Kidney (tissue), 13 donors: ENCODE measurements at regions not wholly inside any gene's neighbourhood (a gene's known extent, or its start where the extent isn't known, plus 50 kb on each side); places are given as distances from the start of the nearest gene placed in this dataset.
"Not testable (repeated sequence)": the region's sequence is repeated elsewhere in the genome, so short reads cannot be mapped to it uniquely, and the experiment has no call there.

Source experiments
- DNase-seq, 5 donors: peaks; one replicate each; pipeline ENCODE4 v3.0.0-alpha.2; 2013 to 2020
- FAIRE-seq: peaks from 2 replicates; lab custom pipeline; 2012; peaks lifted over from hg19 to GRCh38; lab: Jason Lieb, UNC
- H3K27ac ChIP-seq, 2 donors: one replicate each; pipeline ENCODE4 v1.7.0; 2013; ENCODE audit warnings: low read depth in 2 of 2, low read length in 2 of 2, inconsistent platforms in 1 of 2
- H3K27me3 ChIP-seq: one replicate; pipeline ENCODE4 v1.7.1; 2013; ENCODE audit warnings: low read length, inconsistent platforms; ENCODE audit not compliant: control insufficient read depth, insufficient read depth
- H3K36me3 ChIP-seq, 3 donors: one replicate each; pipeline versions ENCODE4 v1.7.0 to v1.7.1; 2013; ENCODE audit warnings: low read length in 3 of 3, control low read depth in 1 of 3, inconsistent platforms in 1 of 3; ENCODE audit not compliant: insufficient read depth in 3 of 3, control insufficient read depth in 2 of 3
- H3K4me1 ChIP-seq, 3 donors: one replicate each; pipeline versions ENCODE4 v1.7.0 to v1.7.1; 2013; ENCODE audit warnings: low read length in 3 of 3, inconsistent platforms in 1 of 3, low read depth in 1 of 3; ENCODE audit not compliant: control insufficient read depth in 2 of 3, insufficient read depth in 2 of 3
- H3K4me3 ChIP-seq, 3 donors: one replicate each; pipeline versions ENCODE4 v1.7.0 to v1.8.1; 2013; ENCODE audit warnings: low read length in 3 of 3, control low read depth in 1 of 3, inconsistent platforms in 1 of 3
- H3K9ac ChIP-seq, 3 donors: one replicate each; pipeline versions ENCODE4 v1.7.0 to v1.7.1; 2013; ENCODE audit warnings: low read length in 3 of 3, control low read depth in 1 of 3, inconsistent platforms in 1 of 3
- H3K9me3 ChIP-seq, 3 donors: one replicate each; pipeline versions ENCODE4 v1.7.0 to v1.7.1; 2013; ENCODE audit warnings: low read length in 3 of 3, control low read depth in 1 of 3, inconsistent platforms in 1 of 3; ENCODE audit not compliant: control insufficient read depth in 2 of 3, insufficient read depth in 1 of 3
- CTCF ChIP-seq: IDR thresholded peaks from 3 replicates; pipeline ENCODE4 v1.5.1; 2012; ENCODE audit warnings: mild to moderate bottlenecking, moderate library complexity, borderline replicate concordance; ENCODE audit not compliant: insufficient read depth; ENCODE audit errors: extremely low read depth
- intact Hi-C: fragments of 100-400 bp; cut with DNase I; formaldehyde crosslinking; loops from one replicate; pipeline ENCODE4 v1.11.1; 2022
- donor health status: control.
- donor health status: control.
- donor health status: control.
- donor health status: control.
- donor health status: control.
- donor health status: DM: yes; HTN: yes; CAD: no.
- donor health status: Normal renal cell carcinoma (clear cell type).

- H3K9me3 ChIP-seq, H3K36me3 ChIP-seq, FAIRE-seq, H3K9ac ChIP-seq, H3K27me3 ChIP-seq, H3K4me3 ChIP-seq, H3K27ac ChIP-seq, DNase-seq, intact Hi-C loops, H3K4me1 ChIP-seq: not testable (repeated sequence)
Measured at GRCh38 chr10:77740396-77740795, 102.8 kb upstream of the KCNMA1 start.

- H3K9me3 ChIP-seq = peaks cover 0 to 7% (median 0%) of the 10 kb centered on the region in 3 donors
- no peak overlapping the region for H3K4me3 ChIP-seq
- no peak overlapping the region for H3K9ac ChIP-seq
- DNase-seq (no peak), FAIRE-seq (no peak)
- H3K27me3 ChIP-seq = no peaks in the 10 kb centered on the region
- no peaks in the 10 kb centered on the region for H3K4me1 ChIP-seq
- intact Hi-C loops = no loop called here
- H3K27ac ChIP-seq = no peak overlapping the region
- no peaks in the 10 kb centered on the region for H3K36me3 ChIP-seq
- no peak for TF ChIP-seq CTCF
Measured at GRCh38 chr10:77738496-77739158, 101.0 kb upstream of the KCNMA1 start.

- intact Hi-C loops = no loop called here
- DNase-seq = no peak
- Histone ChIP-seq H3K4me3 (no peak overlapping the region), H3K9me3 (peaks cover 0 to 7% (median 0%) of the 10 kb centered on the region in 3 donors), H3K27ac (no peak overlapping the region), H3K4me1 (no peaks in the 10 kb centered on the region), H3K9ac (no peak overlapping the region), H3K27me3 (no peaks in the 10 kb centered on the region), H3K36me3 (no peaks in the 10 kb centered on the region)
- TF ChIP-seq CTCF = no peak
- FAIRE-seq = no peak
Measured at GRCh38 chr10:77737608-77738007, 100.0 kb upstream of the KCNMA1 start.

- H3K36me3 ChIP-seq, H3K9ac ChIP-seq, intact Hi-C loops, H3K4me1 ChIP-seq, FAIRE-seq, H3K9me3 ChIP-seq, H3K4me3 ChIP-seq, H3K27ac ChIP-seq, H3K27me3 ChIP-seq, DNase-seq: not testable (repeated sequence)
Measured at GRCh38 chr10:77735136-77735535, 97.5 kb upstream of the KCNMA1 start.
